DMS 273 (cell line): ENCODE measurements at regions not wholly inside any gene's neighbourhood (a gene's known extent, or its start where the extent isn't known, plus 50 kb on each side); places are given as distances from the start of the nearest gene placed in this dataset.
A peak's percentile ranks its signal among the peaks of the same experiment; 100 is the strongest.
"Not testable (repeated sequence)": the region's sequence is repeated elsewhere in the genome, so short reads cannot be mapped to it uniquely, and the experiment has no call there.

Experiments used
- DNase-seq: peaks from one replicate; lab custom pipeline; 2025; ENCODE audit not compliant: unreplicated experiment; lab: John Stamatoyannopoulos, UW

DNA sequence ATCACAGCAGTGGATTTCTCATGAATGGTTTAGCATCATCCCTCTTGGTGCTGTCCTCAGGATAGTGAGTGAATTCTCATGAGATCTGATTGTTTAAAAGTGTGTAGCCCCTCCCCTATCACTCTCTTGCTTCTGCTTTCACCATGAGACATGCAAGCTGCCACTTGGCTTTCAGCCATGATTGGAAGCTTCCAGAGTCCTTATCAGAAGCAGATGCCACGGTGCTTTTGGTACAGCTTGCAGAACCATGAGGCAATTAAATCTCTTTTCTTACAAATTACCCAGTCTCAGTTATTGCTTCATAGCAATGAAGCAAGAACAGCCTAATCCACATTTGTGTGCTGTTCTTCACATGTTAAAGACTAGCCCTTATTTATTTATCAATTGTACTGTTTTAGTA is 495.2 kb upstream of the EPHA6 start:
- DNase-seq: peak; percentile 56

DNA sequence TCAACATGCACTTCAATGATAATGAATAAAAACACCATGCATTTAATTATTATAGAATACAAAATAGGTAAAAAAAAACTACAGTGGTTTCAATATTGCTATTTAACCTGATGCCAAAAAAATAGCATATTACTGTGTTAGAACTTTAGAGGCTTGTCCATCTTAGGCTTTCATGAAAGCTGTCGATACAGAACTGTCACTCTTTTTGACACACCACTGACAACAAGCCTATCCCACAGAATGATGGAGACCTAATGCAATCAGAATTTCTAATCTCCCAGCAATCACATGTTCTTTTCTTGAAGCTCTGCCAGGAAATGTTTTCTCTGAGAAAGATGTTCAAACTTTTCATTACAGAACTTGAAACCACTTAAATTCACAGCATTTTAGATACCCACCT is 490.3 kb upstream of the EPHA6 start:
- no peak for DNase-seq

DNA sequence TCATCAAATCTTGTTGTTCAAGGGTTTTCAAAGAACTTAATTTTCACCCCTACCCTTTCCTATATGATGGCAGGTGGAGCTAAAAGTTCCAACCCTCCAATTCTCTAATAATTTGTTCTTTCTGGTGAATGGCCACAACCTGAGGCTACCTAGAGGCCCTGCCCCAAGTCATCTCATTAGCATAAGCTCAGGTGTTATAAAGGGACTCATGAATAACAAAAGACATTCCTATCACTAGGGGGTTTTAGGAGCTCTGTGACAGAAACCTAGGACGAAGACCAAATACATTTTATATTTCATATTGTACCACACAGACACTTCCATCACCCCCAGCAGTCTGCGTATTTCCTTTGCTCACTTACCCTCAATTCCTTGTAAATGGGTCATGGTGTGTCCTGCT is 483.6 kb upstream of the EPHA6 start:
- no peak for DNase-seq

DNA sequence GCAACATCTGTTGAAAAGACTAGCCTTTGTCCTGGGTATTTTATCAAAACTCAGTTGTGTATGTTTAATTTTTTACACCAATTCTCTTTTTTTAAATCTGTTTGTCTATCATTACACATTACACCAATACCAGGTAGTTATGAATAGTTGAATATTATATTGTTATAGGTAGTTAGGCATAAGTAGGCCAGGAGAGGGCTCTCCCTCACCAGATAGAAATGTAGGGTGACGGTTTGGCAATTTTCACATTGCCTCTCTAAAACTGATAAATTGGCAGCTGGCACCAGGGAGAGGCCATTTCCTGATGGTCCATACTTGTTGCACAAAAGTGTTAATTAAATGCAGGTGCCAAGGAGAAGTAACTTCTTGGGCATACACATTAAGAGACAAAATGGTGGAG is 483.1 kb upstream of the EPHA6 start:
- DNase-seq: no peak

DNA sequence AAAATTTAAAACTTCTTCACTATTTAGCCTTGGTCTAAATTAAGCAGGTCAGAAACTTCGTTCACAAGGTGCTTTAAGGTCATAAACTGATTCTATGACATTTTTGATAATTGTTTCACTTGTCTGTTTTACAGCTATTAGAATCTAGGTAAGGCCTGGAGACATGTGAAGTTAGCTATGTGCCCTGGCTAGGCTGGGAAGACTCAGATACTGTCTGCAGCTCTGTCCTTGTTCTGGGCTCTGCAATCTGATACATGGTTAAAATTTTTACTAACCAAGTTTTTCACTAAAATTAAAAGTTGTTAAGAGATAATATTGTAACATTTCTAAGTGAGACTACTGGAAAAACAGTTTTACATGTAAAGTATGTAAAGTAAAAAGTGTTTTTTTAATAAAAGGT is 479.6 kb upstream of the EPHA6 start:
- DNase-seq: no peak

DNA sequence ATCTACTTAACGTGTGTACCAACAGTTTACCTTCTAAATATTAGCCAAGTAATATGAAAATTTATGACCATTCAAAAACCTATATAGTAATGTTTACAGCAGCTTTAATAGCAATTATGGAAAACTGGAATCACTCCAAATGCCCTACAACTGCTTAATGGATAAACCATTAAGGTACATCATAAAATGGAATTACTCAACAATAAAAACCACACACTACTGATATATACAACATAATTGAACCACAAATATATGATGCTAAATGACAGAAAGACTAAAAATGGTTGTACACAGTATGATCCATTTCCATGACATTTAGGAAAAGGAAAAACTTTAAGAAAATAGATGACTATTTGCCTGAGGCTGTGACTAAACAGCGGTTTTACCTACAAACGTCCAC is 467.1 kb upstream of the EPHA6 start:
- no peak for DNase-seq

DNA sequence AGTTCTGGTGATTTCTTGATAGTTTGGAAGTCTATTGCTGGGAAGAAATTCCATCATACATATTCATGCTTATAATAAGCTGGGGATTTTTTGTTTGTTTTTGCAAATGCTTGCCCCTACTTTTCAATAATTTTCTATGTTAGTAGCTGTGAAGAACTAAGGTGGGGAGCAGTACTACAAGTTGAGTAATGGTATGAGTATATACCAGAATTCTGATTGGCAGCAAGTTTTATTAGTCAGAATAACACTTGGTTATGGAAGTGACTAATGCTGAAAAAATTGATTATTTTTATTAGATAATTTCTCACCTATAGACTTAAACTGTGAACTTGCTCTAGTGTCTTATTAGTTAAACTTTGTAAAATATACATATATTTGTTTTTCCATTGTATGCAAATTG is 462.8 kb upstream of the EPHA6 start:
- DNase-seq: not testable (repeated sequence)

DNA sequence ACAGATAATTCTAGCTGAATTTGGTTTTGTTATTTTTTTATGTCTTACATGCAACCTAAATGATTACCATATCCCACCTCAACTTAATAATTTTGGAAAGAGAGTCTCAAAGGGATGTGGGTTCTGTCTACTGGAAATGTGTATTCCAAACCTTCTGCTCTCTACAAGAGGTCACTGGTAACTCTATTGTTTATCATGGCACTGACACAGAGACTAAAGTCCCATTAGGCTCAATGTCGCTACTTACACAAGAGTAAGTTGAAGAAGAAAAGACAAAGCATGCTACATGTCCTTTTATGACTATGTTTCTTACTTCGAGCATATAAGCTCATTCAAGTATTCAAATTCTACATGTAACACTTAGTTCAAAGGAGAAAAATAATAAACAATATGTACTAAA is 460.3 kb upstream of the EPHA6 start:
- no peak for DNase-seq

DNA sequence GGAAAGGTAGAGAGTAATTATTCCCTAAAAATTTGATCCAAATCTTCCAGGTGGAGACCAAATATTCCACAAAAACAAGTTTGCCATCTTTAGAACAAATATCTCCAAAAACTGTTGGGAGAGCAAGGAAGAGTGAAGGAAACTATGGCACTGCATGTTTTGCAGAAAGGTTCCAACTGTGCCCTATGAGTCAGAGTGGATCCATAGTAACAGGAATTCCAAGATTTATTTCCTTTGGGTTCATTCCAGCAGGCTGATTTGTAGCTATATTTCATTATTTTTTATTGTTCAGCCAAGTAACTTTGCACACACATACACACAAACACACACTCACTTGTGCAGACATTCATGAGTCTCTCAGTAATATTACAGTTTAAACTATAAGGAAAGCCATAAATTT is 459.7 kb upstream of the EPHA6 start:
- no peak for DNase-seq

DNA sequence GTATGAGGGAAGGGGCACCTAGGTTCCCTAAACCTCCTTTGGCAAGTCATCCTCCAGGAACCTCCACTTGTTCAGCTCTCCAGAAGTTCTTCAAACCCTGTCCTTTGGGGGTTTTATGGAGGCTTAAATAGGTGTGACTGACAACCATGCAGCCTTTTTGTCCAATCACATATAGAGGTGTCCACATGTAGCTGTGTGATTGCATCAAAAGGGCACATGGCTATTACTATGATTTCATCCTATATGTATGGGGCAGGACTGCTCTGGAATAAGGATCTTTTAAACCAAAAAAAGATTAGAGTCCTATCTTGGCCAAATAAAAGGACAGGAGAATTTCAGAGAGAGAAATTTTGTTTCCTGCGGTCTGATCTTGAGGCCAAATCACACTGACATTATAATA is 453.2 kb upstream of the EPHA6 start:
- no peak for DNase-seq

DNA sequence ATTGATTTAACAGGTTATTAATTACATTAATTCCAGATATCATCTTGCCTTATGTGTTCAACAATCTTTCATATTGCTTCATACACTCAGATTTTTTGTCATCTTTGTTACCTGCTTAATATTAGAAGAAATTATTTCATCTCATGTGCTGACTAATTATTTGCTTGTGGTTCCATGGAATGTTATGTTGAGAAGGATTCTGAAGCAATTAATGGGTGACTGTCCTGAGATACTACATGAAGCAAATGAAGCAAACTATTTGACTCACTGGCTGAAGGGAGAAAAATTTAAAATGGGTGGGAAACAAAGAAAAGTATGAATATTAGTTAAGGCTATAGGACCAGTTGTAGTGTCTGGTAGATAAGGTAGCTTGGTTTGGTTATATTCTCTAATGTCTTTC is 443.8 kb upstream of the EPHA6 start:
- no peak for DNase-seq

DNA sequence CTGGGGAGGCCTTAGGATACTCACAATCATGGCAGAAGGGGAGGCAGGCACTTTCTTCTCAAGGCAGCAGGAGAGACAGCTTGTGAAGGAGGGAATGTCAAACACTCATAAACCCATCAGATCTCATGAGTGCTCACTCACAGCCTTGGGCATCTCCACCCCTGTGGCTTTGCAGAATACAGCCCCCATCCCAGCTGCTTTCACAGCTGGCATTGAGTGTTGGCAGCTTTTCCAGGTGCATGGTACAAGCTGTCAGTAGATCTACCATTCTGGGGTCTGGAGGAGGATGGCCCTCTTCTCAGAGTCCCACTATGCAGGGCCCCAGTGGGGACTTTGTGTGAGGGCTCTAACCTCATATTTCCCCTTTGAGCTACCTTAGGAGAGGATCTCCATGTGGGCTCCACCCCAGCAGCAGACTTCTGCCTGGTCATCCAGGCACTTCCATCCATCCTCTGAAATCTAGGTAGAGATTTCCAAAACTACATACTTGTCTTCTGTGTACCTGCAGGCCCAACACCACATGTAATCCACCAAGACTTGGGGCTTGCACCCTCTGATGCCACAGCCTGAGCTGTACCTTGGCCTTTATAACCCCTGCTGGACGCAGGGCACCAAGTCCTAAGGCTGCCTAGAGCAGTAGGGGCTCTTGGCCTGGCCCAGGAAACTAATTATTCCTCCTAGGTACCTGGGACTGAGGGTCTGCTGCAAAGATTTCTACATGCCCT is 404.2 kb upstream of the EPHA6 start:
- no peak for DNase-seq

DNA sequence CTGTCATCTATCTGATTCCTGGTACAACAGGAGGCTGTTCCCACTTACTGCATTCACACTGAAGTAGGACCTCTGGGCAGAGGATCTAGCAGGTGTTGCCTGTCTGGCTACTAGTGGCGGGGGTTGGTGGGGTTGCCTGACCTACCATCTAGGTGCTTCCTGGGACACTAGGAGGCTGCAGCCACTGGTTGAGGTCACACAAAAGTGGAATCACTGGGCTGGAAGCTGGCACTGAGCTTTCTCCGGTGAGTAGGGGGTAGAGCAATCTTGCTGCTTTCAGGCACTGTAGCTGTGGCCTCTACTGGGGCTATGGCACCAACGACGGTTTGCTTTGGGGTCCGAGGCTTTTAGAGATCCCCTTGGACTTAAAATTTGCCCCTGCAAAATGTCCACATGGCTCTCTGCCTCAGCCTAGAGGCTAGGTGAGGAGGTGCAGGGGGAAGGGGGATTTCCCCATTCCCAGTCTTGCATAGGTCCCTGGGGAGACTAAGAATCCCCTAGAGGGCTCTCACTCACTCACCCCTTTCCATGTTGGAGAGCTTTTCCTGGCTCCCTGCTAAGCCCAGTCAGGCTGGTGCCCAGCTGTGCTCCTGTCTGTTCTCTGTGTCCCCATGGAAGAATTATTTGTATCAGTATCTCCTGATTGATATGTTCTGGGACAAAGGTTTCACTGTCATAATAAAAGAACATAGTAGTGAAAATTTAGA is 397.7 kb upstream of the EPHA6 start:
- no peak for DNase-seq

DNA sequence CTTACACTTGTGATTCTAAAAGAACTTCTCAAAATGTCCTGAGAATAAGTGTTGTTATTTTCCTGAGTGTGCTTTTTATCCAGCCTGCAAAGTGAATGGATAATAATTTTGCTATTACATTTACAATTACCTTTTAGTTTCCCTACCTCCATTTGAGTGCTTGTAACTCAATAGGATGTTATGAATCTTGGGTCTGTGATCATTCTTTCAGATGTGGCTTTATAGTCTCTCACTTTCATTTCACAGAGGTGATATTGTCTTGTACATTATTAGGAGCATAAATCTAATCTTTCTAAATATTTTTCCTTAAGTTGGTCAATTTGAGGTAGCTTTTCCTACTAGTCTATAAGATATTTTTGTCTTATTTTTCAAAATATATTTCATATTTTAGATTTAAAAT is 386.3 kb upstream of the EPHA6 start:
- DNase-seq: no peak

DNA sequence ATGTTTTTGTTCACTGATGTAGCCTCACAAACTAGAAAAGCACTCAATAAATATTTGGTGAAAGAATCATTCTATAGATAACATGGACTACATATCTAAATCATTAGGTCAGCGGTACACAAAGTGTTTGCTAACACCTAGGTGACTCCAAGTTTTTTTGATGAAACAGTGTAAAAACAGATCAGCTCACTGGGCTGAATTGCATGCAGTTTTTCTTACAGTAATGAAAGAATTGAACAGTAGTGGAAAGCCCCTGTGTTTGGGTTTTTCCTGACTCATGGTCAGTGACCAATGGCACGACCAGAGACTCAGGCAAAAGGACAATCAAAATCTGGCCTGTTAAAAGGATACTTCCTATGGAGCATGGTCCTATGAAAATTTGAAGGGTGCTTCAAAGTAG is 384.3 kb upstream of the EPHA6 start:
- no peak for DNase-seq

DNA sequence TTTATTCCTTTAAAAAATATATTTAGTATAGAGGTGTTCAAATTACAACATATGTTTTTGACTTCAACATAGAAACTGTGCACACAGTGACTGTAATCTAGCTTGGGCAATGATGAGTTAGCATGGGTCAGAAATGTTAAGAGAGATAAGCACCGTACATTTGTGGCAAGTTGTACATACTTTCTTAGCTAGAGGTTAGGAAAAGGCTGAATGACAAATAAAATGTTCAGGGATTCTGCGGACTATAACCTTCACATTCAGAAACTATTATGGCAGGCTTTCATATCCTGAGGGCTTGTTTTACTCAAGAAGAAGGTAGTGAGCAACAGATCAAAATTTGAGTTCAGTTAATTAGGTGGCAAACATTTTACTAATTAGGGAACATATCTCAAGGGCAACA is 379.7 kb upstream of the EPHA6 start:
- DNase-seq: no peak

DNA sequence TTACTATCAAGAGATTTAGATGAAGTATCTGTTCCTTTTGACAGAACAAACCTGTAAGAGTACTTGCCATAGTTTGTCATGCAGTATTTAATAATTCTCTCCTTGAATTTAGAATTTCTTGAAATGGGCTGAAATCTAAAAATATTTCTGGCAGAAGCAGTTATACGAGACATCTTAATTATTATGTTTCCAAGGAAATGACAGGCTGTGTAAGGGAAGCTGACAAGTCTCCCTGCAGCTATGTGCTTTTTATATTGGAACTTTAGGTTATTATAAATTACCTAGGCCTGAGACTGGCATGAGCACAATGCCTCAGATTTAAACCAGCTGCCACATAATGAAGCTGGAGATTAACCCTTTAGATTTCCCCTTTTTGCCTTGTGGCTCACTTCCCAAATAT is 365.0 kb upstream of the EPHA6 start:
- DNase-seq: no peak

DNA sequence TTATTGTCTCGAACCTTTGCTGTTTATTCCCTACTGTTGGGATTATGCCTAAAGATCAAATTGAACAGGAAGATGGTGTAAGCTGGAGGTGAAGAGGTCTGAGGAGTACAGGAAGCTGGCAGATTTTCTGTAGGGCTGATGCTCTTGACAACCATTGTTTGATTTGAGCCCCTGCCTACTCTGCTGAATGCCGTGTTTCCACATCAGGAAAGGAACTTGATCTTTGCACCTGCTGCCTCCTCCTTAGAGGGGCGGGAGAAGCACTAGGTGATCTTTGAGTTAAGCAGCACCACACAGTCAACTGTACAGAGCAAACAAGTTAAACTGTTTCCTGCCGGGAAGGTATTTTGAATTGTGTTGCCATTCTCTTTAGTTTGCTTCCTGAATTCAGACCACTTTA is 364.6 kb upstream of the EPHA6 start:
- DNase-seq: no peak

DNA sequence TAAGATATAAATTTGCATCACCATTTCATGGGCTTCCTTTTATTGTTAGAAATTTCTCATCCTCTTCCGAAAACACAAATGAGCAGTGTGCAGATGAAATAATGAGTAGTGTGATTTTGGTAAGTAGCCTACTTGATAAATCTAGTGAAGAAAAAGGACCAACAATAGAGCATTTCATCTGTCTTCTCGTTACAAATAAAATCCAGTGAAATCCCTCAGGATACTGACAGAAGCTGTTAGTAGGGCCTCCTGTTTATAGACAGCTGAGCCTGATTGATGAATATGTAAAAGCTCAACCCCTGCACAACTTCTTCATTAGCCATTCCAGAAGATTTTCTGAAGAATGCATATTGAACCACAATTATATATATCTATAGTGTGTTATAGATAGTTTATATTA is 363.7 kb upstream of the EPHA6 start:
- DNase-seq: no peak

DNA sequence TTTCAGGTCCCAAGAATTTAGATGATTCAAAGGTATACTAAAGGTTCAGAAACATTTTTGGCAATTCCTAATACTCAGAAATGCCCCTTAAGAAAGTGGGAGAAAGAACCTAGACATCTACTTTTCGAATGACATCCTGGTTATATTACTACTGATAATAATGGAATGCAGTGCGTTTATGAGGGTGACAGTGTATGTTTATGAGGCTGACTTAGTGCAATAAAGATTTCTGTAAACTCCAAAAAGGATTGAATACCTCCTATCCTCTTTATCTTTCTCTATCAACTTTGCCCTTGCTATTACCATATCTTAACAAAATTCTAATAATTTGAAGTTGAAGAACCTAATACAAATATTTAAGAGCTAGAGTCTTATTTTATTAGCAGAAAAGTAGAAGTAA is 348.9 kb upstream of the EPHA6 start:
- no peak for DNase-seq

DNA sequence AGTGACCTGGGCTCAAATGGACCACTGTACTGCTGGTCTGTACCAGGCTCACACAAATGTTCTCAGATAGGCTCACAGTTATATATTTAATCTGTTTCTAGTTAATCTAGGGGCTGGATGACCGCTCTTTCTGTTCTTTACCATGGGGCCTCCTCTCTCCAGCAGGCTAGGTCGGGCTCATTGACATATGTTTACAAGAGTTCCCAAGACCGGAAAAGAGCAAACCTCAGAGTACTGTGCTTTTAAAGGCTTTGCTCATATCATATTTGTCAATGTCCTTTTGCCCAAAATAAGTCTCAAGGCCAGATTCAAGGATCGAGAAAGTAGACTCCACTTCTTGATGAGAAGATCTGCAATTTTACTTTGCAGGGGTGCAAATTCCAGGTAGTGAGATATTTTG is 348.0 kb upstream of the EPHA6 start:
- DNase-seq: no peak

DNA sequence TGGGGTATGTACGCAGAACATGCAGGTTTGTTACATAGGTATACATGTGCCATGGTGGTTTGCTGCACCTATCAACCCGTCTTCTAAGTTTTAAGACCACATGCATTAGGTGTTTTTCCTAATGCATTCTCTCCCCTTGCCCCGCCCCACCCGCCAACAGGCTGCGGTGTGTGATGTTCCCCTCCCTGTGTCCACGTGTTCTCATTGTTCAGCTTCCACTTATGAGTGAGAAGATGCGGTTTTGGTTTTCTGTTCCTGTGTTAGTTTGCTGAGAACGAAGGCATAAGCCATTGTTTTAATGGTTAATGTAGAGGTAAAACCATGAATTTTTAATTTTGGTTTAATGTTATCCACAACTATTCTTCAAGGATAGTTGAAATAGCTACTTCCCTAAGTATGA is 346.8 kb upstream of the EPHA6 start:
- no peak for DNase-seq

DNA sequence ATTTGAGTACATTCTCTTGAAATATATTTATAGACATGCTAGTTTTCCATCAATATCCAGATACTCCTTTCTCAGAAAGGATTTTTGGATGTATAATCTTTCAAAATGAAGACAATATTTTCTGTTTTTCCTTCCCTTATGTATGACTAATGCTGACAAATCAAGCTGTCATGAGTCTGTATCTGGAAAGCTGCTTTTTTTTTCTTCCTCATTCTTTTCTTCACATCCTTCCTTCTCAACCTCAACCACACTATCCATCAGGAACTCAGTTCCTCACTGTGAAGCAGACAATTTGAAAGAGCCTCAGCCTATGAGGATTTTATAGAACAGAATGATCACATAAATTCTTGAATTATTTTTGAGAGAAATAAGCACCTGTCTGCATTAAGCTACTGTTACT is 335.9 kb upstream of the EPHA6 start:
- DNase-seq: no peak
